ENCODE measurements at regions not wholly inside any gene's neighbourhood (a gene's known extent, or its start where the extent isn't known, plus 50 kb on each side); places are given as distances from the start of the nearest gene placed in this dataset.

- TF ChIP-seq CTCF (IDR thresholded peaks at IDR 0.05): no peak
- TF ChIP-seq POLR2AphosphoS5 (IDR thresholded peaks at IDR 0.05): no peak
- TF ChIP-seq POLR2A (IDR thresholded peaks at IDR 0.05): no peak
Measured at GRCh38 chr14:65802196-65802595, 389.7 kb downstream of the FUT8 start.
